ENCODE measurements at regions not wholly inside any gene's neighbourhood (a gene's known extent, or its start where the extent isn't known, plus 50 kb on each side); places are given as distances from the start of the nearest gene placed in this dataset.

DNA sequence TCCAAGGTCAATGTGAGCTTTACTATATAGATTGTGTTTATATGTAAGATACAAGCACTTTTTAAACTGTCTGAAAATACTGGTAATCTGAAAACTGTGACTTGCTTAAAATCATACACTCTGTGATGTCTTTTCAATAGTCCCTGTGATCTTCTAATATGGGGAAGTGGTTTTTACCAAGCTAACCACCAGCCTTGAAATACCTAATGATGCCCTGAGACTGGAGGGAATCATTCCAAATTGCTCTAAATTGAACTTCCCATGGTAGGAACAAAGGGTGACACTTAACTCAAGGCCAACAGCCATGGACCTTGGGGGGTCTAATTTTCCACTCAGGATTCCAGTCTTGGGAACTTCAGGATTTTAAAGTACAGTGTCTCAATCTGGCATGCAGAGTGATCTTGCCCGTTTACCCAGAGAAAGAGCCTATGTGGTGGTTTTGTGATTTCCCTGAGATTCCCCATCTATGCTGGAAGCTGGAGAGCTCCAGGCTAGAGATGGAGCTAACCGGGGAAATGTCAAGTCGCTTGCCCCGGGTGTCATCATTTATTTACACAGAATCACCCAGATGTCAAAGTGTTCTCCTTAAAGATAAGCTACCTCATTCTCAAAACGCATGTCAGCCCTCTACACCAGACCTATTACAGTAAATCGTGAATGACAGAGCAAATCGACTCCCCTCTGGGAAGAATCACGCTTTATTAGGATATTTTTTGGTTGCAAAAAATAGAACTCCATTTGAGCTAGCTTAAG is 198.5 kb downstream of the SP3 start:
- DNase-seq (ENCODE audit: low read depth in 2 of 2): no peak

DNA sequence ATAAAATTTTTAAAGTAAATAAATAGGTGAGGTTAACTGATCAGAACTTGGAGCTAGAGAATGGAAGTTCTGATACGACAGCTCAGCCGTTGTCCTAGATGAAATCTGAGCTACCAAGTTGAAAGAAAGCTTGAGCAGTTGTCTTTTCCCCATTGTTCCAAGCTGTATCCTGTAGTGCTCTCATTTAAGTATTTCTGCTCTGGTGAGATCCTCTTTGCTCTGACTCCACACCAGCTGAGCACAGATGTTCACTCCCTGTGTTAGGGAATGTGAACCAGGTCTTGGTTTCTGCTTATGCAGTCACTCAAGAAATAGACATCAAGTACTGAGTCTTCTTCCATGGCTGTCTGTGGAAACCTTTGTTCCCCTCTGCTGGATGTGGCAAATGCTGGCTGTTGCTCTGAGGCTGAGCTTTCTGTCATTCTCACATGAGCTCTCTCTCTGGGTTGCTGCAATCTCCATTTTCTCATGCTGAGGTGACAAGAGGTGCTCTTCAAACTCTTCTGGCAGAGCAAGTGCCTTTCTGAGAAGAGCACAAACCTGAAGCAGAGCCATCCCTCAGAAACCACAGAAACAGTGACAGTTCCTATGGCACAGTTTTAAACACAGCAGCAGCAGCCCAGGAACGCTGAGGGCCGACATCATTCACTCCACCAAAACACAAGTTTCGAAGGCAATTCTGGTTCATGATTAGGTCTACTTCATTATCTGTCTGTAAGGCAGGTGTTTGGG is 194.1 kb downstream of the SP3 start:
- no peak for DNase-seq (ENCODE audit: low read depth in 2 of 2)

DNA sequence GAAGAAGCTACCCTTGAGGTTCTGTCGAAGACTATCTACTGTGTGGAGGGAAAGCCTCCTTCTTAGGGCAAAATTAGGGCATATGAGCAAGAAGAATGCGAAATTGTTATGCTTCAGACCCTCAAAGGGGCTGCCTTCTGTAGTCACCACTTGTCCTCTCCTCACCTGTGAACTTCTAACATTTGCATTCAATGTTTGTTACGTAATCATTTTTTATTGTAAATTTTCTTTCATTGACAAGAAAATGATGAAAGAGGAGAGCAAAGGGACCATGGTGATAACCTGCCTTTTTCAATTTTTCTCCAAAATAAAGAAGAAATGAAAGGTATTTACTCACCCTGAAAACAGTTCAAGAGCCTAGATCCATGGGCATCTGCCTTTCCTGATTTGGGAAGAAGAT is 193.0 kb downstream of the SP3 start:
- no peak for DNase-seq (ENCODE audit: low read depth in 2 of 2)

DNA sequence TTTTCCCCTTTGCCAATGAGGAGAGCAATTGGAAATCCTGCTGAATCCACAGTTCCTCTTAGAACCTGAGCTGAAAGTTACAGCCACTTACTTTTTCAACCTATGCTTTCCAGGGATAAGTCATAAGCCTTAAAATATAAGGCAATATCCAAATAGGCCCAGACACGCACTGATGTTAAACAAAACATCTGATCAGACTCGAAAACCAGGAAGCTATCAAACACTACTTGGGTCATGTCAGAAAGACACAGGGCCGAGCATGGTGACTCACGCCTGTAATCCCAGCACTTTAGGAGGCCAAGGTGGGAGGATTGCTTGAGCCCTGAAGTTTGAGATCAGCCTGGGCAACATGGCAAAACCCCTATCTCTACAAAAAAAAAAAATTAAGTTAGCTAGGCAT is 192.1 kb downstream of the SP3 start:
- no peak for DNase-seq (ENCODE audit: low read depth in 2 of 2)

DNA sequence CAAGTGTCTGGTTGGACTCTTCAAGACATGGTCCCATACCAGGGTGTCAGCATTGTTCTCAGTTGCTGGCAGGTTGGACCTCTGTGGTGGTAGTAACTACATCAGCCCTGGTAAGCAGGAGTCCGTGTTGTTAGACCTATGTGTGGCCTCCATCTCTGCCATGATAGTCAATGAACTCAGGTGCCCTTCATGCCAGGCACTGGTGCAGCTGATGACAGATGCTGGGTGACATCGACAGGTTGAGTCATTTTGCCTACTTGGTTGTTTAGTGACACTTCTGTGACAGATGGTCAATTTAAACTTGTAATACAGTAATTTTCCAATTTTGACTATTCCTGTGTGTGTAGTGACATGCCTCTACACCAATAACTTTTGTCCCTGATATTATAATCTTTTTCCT is 189.7 kb downstream of the SP3 start:
- DNase-seq (ENCODE audit: low read depth in 2 of 2): no peak

DNA sequence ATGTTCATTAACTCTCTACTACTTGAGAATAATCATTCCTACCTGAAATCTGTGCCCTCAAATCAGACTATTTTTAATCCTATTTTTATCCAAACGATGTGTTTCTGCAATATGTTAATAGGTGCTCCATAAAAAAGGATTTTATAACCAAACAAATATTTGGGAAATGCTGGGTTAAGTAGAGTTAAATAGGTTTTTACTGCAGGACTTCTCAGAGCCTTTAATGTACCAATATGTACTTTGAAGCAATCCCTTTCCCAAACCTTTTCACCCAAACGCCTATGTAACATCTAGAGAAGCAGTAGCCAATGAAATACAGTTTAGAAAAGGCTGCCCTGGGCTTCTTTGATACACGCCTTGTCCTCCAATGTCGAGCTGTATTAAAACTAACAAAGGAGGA is 182.5 kb downstream of the SP3 start:
- DNase-seq (ENCODE audit: low read depth in 2 of 2): no peak

DNA sequence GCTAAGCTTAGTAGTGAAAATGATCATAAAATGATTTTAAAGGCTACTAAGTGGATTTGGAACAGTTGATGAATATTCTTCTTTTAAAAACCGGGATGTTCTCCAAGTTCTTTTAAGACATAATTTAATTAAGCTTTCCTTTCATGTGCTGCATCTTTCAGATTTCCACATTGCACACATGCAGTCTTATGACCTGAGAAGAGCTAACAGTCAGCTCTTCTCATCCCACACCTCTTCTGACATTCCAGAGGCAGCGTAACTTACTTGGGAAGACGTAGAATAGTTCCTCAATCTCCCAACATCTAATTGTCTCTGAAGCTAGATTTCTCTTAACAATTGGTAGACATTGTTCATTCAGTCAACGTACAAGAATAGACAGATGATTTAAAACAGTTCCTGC is 181.8 kb downstream of the SP3 start:
- DNase-seq (ENCODE audit: low read depth in 2 of 2): no peak

DNA sequence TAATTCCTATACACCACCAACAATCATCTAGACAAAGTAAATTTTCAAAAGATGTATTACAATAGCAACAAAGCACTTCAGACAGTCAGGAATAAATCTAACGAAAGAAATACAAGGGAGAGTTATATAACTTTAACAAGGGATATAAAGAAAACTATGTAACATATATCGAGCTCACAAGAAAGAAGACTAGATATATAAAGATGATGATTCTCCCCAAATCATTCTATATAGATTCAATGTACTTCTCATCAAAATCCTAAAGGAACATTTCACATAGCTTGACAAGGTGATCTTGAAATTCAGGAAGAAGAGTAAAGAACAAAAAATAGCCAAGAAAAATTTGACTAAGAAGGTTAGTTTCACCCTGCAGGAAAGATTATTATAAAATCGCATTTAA is 179.4 kb downstream of the SP3 start:
- no peak for DNase-seq (ENCODE audit: low read depth in 2 of 2)

DNA sequence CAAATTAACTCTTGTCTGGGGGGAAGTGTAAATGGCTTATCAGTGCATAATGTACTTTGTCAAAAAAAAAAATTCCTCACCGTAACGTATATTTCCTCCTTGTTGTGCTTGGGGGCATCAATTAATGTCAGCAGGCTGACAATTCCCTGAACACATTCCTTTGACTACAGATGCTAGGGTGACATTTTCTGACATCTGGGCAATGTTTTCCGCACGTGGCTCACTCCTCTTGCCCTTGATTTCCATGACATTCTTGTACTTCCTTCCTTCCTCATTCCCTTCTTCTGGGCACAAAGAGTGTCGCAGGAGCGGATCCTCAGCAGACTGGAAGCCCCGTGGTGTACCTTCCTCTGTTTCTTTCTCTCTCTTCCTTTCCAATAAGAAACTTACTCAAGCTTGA is 173.7 kb downstream of the SP3 start:
- no peak for DNase-seq (ENCODE audit: low read depth in 2 of 2)

DNA sequence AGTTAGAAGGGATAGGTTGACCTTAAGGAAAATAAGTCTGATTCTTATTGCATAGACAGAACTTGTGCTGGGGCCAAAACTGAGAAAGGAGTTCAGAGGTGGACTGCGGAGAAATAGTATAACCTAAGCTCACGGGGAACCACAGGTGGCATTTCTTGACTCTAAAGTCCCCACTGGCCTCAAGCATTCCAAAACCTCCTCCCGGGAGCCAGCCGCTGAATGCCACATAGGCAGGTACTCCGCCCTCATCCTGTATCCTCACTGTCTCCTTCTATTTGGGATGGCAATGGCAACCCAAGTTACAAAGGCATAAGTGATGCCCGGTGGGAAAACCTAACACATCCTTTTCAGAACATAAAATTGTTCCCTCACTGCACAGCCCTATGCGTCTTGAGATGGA is 173.0 kb downstream of the SP3 start:
- DNase-seq (ENCODE audit: low read depth in 2 of 2): no peak

DNA sequence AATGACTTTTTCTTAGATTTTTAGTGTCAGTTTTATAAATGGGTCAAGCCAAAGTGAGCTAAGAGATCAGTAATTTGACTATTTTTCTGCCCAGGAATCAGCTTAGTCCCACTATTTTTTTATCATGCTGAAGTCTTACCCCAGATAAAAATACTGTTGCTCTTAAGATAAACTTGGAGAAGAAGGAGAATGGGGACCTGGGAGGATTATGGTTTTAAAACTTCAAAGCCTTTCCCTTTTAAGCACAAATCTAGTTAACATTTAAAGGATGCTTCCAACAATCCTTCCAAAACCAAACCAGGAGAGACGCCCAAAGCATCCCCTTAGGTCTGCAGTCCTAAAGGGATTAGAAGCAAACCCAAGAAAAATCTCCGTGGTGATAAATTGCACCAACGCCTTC is 172.4 kb downstream of the SP3 start:
- no peak for DNase-seq (ENCODE audit: low read depth in 2 of 2)

DNA sequence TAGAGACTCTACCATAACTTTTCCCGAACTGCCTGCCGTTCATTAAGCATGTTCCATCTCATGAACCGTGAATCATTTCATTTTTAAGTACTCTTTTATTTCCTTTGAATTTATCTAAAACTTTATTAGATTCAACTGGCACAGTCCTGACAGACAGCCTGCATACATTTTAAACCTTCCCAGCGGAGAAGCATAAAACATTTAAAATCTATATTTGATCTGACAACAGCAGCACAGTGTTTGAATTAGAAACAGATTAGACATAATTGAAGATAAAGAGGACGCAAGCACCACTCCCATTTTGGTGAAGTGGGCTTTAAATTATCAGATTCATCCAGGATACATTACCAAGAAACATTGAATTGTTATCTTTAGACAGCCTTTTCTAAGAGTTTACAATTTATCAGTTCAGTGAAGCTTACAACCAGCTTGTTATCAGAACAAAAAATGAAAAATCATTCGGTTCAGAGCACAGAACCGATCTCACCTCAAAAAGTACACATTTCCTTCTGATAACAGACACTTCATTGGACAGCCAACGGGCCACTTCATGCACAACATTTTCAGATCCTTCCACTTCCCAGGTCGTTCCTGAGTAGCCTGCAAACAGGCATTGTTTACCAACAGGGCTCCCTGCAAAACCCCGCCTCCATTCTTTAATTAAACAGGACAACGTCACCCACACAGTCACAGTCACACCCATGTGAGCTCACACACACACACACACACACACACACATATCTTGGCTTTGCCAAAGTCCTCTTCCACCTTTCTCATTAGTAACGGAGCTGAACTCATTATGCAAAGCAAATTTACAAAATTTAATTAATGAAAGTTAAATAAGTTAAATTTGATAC is 171.2 kb downstream of the SP3 start:
- DNase-seq (ENCODE audit: low read depth in 2 of 2): no peak

DNA sequence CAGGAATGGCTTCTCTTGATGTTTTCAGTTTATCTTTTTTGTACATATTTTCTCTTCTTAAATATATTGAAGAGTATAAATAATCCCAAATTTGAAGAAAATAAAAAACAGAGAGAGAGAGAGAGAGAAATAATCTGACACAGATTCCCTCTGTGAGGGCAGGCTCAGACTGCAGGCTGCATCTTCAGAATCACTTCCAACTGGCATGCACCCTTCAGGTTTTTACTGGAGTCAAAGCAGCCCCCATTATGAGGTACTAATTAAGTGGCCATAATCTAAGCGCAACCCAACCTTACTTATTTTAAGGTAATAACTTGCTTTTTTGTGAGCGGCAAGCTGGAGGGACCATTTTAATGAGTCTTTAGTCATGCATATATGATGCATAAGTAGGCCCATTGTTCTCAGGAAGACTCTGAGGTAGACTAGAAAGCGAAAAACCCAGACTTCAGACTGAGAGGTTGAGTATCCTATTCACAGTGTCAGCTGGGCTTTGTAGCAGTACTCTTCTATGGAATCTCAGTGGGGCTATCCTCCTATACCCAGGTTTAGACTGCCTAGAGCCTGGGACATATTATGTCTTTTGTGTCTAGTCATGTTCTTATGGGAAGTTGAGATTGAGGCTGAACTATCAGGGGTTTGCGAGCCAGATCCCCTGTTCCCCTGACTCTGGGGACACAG is 167.4 kb downstream of the SP3 start:
- DNase-seq (ENCODE audit: low read depth in 2 of 2): no peak

DNA sequence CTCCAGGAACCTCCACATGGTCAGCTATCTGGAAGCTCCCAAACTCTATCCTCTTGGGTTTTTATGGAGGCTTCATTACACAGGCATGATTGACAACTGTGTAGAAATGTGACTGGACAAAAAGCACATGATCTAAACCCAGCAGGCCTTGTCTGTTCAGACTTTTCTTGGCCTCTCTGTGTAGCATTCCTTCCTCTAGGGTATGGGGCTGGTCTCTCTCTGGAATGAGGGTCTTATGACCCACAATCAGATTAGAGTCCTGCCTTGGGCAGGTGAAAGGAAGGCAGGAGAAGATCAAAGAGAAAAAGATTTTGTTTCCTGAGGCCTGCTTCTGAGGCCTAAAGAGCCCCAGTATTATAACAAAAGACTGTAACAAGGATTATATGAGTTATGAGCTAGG is 162.7 kb downstream of the SP3 start:
- no peak for DNase-seq (ENCODE audit: low read depth in 2 of 2)

DNA sequence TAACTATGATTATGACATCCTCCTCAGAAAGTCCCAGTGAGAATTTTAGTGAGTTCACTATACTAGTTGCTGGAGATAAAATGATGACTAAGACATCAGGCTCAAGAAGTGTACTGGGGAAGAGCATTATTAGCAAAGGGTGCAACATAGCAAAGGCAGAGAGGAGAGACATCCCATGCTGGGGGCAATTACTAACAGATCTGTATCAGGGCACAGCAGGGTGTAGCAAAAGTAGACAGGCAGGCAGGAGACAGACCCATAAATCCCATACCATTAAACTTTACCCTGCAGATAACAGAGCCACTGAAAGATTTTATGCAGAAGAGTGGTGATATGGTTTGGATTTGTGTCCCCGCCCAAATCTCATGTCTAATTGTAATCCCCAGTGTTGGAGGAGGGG is 161.7 kb downstream of the SP3 start:
- DNase-seq (ENCODE audit: low read depth in 2 of 2): no peak

DNA sequence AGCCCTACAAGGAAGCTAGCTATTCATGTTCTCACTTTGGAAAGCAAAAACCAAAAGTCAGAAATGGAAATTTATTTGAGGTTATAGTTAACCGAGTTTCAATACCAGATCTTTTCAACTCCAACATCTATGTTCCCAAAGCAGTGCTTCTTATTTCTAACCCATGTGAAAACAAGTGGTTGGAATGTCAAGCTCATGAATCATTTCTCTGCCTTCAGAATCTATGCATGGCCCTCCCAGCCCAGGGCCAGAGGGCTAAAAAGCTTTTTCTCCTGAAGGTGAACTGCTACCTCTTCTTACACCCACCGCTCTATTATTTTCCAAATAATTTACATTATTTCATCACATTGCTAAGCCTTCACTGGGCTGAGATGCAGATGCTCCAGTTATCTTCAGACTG is 158.4 kb downstream of the SP3 start:
- no peak for DNase-seq (ENCODE audit: low read depth in 2 of 2)

DNA sequence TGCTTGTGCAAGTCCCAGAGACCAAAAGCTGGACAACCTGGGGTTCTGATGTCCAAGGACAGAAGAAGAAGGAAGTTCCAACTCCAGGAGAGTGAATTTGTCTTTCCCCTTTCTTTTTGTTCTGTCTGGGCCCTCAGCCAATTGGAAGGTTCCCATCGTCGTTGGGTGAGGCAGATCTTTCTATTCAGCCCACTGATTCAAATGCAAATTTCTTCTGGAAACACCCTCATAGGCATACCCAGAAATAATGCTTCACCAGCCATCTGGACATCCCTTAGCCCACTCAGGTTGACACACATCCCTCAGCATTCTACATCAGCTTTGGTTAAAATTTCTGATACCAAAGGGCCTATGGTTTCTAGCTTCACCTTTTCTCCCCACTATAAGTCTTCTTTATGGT is 156.5 kb downstream of the SP3 start:
- no peak for DNase-seq (ENCODE audit: low read depth in 2 of 2)

DNA sequence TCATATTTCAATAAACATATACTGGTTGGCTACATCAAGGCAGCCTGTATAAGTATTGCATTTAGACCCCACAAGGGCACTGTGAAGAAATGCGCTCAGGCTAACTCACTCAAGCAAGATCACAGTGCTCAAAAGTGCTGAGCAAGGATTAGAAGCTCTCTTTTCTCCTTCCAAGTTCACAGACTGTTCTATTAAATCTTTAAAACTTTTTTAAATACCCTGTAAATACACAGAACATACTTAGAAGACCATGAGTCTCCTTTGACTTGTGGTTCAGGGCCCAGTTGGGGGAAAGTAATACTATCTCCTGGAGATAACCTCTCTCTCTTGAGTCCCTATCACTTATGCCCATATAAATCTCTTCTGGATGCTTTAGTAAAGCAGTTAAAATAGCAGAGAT is 152.9 kb downstream of the SP3 start:
- no peak for DNase-seq (ENCODE audit: low read depth in 2 of 2)

DNA sequence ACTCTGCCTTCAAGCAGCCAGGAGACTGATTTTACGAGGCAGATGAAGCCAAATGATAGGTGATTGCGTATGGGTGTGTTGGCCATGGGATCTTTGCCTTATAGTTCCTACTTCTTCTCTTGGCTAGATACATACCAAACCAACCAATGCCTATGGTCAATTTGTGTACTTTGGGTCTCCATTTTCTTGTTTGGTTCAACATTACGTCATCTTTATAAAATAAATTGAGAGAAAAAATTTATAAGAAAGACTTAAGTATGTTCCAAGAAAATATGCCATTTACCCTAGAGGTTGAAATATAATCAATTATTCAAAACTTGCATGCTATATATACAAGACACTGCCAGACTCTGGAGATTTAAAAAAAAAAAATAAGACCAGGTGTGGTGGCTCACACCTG is 150.9 kb downstream of the SP3 start:
- no peak for DNase-seq (ENCODE audit: low read depth in 2 of 2)

DNA sequence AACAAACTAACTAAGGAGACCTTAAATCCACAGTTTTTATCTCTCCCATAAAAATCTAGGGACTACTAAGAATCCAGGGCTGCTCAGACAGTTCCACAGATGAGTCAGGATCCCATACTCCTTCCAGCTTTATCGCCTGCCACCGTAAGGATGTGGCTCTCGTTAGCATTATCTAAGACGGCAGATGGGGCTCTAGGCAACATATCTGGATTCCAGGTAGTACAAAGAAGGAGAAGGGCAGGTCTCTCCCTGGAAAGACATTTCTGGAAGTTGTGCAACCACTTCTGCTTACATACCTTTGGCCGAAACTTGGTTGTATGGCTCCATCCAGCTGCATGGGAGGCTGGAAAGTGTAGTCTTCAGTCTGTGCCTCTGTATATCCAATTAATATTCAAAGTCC is 149.4 kb downstream of the SP3 start:
- no peak for DNase-seq (ENCODE audit: low read depth in 2 of 2)

DNA sequence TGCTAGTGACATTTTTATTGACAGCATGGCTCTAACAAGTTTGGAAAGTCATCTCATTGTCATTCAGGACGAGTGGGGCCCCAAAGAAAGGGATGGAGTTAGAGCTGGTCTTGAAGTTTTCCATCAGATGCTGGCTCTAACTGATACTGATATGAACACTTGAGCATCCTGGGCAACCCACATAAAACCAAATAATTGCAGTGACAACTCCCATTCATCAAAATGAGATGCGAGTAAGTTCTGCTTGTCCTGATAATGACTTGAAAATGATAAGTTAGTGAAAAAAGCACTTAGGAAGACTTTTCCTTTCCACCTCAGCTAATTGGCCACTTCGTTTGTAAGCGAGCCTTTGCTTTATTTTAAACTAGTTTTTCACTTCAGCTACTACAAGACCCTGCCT is 147.6 kb downstream of the SP3 start:
- DNase-seq (ENCODE audit: low read depth in 2 of 2): no peak

DNA sequence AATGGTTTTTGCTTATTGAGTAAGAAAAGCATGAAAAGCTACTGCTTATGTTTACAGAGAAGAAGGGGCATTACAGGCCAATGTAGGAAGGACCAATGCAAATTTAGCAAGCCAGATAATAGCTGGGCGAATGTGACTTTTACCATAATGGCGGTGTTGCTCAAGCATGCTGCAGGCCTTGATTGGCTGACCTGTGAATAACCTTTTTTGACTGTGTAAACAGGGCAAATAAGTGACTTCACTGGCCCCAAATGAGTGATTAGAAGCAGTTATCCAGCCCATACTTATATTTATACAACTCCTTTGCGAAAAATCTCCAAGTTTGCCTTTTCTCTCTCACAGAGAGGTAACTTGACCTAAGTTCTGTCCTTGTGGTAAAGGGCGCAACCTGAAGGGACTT is 146.9 kb downstream of the SP3 start:
- no peak for DNase-seq (ENCODE audit: low read depth in 2 of 2)
